Activated gamma-delta T cell (primary cell): ENCODE measurements at regions not wholly inside any gene's neighbourhood (a gene's known extent, or its start where the extent isn't known, plus 50 kb on each side); places are given as distances from the start of the nearest gene placed in this dataset.
"Not testable (repeated sequence)": the region's sequence is repeated elsewhere in the genome, so short reads cannot be mapped to it uniquely, and the experiment has no call there.

Experiments
- DNase-seq: peaks from one replicate; lab custom pipeline; 2025; lab: John Stamatoyannopoulos, UW

DNA sequence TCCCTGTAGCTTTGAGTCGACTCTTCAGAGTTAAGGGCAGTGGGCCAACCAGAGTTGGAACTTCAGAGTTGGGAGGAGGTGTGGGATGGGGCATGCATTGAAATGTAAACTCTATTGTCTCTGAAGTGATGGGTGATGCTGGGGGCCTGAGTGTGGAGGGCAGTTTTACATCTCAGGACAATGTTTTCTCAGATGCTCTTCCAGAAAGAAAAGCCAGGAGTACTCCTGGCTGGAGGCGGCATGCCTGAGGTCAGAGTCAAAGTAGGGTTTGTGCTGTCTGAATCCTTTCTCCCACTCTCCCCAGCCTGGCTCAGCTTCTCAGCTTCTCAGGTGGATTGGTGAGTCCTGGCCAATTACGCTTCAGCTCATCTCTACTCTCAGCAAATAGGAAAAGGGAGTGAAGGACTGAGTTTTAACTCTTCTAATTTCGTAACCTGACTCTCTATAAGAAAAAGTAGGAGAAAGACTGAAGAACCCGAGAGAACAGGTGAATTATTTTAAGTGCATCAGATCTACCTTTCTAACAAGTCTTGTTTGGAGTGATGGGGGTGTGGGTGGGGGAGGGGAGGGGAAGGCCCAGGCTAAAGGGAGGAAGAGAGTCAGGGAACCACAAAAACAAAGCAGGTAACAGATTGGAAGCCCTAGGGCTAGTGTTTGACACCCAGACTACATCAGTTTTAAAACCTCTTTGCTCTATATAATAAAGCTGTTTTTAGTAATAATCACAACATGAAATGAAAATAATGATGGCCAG lies 107.5 kb upstream of the PELI1 start:
- DNase-seq: no peak

DNA sequence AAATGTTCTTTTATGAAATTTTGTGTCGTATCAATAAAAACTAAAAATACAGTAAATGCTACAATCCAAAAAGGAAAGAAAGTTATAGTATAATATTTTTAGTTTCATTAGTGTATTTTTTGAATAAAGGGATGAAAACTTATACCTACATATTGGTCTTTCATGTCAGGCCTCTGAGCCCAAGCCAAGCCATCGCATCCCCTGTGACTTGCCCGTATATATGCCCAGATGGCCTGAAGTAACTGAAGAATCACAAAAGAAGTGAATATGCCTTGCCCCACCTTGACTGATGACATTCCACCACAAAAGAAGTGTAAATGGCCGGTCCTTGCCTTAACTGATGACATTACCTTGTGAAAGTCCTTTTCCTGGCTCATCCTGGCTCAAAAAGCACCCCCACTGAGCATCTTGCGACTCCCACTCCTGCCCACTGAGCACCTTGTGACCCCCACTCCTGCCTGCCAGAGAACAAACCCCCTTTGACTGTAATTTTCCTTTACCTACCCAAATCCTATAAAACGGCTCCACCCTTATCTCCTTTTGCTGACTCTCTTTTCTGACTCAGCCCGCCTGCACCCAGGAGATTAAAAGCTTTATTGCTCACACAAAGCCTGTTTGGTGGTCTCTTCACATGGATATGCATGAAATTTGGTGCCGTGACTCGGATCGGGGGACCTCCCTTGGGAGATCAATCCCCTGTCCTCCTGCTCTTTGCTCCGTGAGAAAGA lies 108.2 kb upstream of the PELI1 start:
- DNase-seq: not testable (repeated sequence)

DNA sequence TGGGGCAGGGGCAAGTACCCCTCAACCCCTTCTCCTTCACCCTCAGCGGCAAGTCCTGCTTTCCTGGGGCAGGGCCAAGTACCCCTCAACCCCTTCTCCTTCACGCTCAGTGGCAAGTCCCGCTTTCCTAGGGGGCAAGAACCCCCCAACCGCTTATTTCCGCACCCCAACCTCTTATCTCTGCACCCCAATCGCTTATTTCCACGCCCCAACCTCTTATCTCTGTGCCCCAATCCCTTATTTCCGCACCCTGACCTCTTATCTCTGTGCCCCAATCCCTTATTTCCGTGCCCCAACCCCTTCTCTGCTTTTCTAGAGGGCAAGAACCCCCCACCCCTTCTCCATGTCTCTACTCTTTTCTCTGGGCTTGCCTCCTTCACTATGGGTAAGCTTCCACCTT lies 109.2 kb upstream of the PELI1 start:
- not testable (repeated sequence) for DNase-seq

DNA sequence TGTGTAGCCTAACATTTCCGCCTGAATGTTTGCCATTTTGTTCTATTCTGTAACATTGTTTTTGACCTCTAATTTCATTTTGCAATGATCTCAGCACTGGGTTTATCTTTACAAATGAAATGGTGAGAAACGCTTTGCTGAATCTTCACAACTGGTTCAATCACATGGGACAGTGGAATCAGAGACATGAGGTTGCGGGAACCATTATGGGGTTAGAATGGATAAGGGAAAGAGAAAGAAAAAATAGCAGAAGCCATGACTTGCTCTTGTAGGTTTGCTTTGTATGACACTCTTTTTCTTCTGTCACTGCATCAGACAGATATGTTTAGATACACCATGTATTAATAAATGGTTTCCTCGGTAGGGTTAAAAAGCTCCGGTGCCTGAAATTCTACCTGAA lies 114.3 kb upstream of the PELI1 start:
- no peak for DNase-seq

DNA sequence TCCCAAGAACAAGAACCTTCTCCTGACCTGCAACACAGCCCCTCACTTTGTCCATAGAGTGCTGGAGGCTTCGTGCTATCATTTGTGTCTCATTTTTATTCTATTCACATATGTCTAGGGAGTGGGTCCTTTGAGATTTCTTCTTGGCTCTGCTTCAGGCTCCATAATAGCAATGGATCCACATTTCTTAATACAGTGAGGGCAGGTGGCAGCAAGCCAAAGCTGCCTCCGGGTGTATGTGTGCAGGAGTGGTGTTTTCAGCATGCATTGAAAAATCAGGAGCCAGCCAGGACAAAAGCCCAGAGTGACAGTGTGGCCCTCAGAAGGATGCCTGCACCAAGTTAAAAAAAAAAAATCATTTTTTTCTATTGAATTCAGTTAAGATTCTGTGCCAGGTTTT lies 115.1 kb upstream of the PELI1 start:
- DNase-seq: no peak

DNA sequence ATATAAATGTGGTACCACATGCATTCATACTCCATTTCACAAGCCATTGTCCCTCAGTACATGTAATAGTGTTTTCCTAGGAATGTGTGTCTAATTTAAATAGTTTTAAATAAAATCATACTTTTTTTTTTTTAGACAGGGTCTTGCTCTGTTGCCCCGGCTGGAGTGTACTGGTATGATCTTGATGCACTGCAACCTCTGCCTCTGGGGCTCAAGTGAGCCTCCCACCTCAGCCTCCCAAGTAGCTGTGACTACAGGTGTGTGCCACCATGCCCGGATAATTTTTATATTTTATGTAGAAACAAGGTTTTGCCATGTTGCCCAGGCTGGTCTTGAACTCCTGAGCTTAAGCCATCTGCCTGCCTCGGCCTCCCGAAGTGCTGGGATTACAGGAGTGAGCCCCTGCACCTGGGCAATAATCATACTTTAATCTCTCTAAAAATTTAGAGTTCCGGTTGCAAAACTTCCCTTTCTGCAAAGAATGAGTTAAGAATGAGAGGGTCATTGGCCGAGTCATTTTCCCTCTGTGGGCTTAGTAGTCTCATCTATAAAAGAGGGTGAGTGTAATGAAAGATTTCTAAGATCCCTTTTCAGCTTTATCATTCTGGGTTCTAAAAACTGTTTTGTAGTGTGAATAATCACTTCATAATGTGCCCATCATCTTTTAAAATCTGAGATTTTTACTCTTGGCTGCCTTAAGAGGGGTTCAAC lies 116.0 kb upstream of the PELI1 start:
- DNase-seq: no peak

DNA sequence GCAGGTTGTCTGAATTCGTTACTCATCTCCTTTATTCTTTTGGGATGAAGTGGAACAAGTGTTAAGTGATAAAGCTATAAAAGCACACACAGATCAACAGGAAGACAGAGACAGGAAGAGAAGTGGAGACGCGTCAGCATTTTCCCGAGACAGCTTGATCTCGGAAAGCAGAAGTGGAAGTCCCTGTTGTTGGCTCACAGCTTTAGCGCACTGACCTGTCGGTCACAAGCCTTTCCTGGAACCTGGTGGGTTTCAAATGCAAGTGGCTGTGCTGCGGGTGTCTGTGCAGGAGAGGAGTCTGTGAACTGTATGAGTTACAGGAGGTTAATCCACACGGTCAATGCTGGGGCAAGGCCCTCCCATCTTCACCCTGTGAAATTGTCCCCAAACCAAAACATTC lies 116.6 kb upstream of the PELI1 start:
- no peak for DNase-seq

DNA sequence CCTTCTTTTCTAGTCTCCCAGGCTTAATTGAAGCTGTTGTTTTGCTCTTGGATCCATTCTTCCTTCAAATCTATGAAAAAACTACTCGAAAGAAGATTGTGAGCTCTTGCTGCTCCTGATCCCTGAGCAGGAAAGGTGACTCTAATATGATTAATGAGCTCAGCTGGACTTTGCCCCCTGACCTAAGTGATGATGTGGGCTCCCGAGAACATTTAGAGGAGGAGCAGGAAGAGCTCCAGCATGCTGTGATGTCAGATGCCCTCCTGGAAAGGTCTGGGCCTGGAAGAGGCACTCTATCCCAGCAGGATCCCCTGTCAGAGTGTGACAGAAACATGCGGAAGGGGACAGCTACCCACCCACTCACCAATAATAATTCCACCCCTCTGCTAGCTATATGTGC lies 117.9 kb upstream of the PELI1 start:
- DNase-seq: no peak

DNA sequence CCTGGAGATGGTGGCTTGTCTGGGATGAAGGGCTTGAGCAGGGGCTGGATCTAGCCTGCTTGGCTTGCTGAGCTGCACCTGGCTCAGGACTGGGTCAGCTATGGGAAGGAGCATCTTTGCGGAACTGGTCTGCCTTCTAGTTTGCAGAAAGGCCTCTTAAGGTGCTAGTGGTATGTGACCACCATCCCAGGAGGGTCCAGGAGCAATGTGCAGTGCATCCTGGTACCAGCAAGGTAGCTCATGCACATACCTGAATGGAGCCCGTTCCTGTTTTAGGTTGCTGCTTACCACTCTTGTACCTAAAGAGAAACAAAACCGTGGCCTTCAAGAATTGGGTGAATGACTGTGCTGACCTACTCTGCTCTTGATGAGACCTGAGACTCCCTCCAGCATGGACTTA lies 118.6 kb upstream of the PELI1 start:
- no peak for DNase-seq

DNA sequence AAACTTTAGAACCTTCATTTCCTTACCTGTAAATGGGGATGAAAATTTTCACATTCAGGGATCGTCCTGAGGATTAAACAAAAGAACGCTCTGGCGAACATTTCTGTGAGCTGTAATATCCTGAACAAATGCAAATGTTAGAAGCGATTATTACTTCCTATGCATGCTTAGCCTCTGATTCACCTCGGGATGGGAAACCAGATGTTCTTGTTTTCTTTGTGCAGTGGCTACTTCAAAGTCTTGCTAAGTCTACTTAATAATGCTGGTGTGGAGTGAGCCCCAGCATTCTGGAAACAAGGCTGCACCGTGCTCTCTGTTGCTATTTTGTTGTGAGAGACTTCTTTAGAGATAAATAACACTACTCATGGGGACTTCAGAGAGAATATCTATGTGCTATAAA lies 119.1 kb upstream of the PELI1 start:
- DNase-seq: no peak

DNA sequence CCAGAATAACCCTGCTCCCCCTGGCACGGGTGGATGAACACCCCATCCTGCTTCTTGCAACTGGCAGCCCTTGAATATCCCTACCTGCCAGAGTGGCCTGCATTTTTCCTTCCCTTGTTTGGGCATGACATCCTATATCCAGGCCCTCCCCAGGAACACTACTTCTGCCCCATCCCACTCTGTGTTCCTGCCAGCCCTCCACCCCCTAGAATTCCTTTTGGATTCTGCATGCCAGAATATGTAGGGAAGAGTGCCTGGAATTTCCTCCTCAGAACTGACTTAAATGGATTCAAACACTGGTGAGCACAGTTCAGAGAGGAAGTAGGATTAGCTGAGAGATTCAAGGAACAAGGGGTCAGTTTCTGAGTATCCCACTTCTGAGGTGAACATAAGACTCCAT lies 123.5 kb upstream of the PELI1 start:
- no peak for DNase-seq

DNA sequence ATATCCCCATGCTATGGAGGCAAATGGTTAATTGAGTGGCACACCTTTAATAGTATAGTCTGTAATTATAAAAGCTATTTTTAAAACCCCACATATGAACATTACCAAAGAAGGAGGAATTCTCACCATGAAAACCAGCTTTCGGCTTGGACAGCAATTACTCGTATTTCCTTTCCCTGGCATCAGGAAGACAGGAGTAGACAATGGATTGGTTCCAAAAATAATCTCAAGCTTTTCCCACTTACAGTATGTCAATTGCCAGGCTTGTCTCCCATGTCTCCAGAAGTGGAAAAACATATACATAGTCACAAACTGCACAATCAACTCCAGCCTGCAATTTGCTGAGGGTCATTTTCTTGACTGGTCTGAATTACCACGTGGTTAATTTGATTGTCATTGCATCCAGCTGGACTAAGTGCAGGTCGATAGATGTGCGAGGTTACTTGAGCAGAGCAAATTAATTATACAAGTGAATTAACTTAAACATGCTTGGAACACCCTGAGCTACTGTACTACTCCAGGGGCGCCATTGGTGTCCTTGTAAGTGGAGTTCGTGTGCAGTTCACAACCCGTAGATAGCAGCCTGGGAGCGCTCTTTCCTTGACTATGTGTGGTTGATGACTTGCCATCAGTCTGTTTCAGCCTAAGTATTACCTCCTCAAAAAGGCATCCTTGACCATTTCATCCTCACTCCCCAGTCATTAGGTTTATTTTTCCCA lies 124.3 kb upstream of the PELI1 start:
- no peak for DNase-seq

DNA sequence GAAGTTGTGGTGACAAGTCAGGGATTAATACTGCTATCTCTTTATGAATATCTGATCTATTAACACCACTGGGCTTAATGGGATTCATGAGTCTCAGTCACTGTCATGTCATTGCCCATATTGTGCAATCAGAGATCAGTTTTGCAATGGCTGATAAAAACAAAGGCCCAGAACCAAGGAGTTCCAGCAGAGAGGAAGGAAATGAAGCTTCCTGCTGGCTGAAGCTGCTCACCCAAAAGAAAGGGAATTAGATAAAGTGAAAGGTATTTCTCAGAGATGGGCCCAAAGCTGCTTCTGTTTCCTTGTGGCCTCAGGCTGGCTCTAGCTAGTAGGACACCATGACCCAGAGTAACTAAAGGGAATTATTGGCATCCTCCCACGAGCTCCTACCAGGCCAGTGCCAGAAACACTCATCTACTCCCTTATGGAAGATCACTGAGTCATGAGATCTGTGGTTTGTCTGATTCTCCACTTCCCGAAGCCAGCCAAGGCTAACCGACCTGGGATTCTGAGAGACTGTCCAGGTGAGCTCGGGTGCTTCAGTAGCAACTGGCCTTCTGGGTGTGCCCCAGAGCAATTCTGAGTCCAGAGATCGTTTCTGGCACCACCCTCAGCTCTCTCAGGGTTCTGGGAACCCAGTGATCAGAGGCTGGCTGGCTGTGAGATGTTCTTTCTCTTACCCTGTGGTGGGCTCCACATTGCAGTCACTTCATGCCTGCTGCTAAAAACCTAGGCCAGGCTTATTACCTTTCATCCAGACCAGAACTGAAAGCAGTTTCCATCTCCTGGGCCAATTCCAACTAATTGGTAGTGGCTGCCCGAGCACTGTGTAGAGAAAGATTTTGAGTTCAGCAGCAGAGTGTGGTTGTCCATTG lies 129.5 kb upstream of the PELI1 start:
- DNase-seq: no peak

DNA sequence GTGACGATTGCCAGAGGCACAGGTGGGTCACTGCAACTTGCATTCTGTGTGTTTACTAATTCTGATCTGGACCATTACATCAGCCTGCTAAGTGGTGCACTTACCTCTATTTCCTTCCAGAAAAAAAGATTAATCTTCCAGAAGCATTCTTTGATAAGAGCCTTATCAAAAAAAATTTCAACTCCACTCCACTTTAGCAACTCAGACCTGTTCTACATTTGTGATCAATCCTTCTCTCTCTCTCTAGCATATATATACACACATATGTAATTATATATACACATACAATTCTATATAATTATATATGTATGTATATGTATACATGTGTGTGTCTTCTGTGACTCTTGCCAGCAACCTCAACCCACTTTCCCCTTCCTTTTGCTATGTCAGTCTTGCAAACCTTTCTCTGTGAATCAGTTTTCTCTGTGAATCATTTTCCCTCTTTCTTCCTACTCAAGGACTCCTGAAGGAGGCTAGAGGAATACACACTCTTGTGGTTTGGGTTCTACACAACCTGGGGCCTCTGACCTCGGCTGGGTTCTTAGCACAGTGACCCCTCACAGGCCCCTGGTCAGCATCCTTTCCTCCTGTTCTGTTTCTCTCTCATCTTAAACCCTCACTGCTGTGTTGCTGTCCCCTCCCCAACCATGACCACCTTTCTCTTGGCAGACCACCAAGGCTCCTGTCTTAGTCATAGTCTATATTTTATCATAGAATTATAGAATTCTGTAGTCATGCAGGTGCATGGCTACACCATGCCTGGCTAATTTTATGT lies 130.4 kb upstream of the PELI1 start:
- no peak for DNase-seq

DNA sequence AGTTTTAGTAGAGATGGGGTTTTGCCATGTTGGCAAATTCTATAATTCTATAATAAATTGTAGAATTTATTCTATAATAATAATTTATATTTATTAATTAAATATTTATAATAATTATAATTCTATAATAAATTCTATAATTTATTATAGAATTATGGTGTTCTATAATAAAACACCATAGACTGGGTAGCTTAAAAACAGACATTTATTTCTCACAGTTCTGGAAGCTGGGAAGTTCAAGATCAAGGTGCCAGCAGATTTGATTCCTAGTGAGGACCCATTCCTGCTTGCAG lies 130.9 kb upstream of the PELI1 start:
- DNase-seq: no peak

DNA sequence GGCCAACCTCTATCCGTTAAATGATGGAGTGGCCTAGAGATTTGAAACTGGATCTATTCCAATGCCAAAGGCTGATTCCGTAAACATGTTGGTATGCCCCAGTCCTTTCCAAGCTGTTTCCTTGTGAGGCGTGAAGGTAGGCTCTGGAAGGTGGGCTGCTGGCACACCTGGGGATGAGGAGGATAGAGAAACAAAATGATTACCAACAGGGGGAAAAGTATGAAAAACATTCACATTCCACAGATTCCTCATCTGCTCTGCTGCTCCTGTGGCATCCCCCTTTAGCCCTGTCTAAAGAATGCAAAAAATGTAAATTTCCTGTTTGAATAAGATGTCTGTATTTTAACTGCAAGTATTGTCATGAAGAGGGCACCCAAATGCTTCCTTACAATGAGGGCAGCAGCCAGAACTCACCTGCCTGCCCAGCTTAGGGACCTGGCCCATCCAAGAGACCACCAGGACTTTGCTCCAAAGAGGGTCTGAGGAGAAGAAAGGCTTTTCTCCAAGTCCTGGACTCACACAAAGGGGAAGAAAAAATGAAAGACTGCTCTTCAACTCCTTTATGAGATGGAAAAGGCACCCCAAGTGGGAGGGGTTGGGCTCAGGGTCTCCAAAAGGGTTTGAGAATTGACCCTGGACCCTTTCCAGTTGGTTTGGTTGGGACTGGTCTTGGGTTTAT lies 132.3 kb upstream of the PELI1 start:
- no peak for DNase-seq

DNA sequence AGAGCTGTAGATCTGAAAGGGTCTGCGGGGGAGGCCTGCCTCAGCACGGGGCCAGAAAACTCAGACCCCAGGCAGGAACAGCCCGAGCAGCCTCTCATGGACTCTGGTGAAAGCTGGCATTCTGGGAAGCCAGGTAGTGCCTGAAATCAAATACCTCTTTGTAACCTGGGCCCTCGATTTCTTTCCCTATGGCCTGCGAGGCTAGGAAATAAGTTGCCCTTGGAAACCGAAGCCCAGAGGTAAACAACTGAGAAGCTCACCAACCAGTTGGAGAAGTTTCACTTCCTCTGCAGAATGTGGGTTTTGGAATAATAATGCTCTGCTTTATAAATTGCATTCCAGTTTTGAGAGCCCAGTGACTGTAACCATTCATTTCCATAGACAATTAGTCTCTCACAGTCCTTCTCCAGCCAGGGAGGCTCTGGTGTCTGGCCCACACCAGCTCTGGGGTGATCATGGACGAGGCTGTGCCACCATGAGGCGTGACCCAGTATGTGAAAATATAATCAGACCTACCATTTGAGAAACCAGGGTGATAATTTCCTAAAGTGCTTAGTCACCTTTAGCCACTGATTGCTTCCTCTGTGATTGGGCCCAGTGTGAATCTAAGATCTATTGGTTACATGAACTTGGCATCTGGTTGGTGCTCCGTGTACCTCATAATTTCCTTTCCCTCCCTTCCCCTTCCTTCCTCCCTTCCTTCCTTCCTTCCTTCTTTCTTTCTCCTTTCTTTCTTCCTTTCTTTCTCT lies 133.1 kb upstream of the PELI1 start:
- no peak for DNase-seq

DNA sequence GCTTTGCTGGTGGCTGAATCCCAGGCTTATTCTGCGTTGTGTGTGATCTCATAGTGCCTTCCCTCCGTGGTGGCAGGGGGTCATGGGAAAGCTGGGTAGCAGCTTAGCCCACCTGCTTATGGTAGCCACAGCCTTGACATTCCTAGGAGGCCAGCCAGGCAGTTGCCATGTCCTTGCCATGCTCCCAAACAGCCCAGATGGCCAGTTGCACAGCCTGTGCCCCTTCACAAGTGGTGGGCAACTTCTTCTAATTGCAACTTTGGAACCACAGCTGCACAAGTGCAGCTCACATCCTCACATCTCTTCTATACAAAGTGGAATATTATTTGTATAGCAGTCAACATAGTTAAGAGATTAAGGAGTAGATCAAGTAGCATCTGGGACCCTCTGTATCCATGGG lies 136.6 kb upstream of the PELI1 start:
- not testable (repeated sequence) for DNase-seq

DNA sequence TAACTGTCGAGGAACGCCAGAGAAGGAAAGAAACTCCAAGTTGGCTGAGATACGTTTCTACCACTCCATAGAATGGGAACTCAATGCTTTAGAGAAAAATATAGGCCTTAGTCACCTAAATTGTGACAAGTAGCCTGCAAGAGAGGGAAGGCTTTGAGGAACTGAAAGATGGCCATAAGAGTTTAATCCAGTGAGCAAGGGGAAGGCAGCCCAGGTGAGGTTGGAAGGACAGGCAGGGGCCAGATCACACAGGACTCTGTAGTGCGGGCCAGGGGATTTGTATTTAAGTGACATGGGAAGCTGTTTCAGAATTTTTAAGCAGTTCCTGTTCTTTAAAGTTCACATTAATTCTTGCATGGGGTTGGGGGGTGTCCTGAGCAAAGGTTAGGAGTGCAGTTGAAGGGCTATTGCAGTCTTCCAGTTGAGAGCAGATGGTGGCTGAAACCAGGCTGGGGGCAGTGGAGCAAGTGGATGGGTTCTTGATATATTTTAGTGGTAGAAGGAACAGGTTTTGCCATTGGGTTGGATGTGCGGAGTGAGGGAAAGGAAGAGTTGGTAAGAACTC lies 138.9 kb upstream of the PELI1 start:
- no peak for DNase-seq
